ENCODE measurements at regions not wholly inside any gene's neighbourhood (a gene's known extent, or its start where the extent isn't known, plus 50 kb on each side); places are given as distances from the start of the nearest gene placed in this dataset.

DNA sequence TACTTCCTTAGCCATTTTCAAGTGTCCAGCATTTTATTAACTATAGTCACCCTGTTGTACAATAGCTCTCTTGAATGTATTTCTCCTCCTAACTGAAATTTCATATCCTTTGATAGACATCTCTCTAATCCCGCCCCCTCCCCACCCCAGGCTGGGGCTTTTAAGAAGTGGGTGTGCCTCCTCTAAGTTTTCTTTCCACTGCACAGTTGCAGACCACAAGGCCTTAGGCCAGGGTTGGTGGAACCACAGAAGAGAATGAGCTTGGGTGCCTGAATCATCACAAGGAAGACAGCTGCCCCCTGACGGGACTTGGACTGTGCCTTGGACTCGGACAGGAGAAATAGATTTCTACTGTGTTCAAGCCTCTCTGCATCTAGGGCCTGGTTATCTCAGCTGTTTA lies 193.4 kb downstream of the HAUS1 start:
- TF ChIP-seq CTCF (IDR thresholded peaks at IDR 0.05; ENCODE audit: low read depth, low read length, poor library complexity, severe bottlenecking) (no peak), EZH2phosphoT487 (IDR thresholded peaks at IDR 0.05; ENCODE audit: borderline replicate concordance, low read length) (no peak)

All from DOHH2 (cell line).